Progenitor cell of endocrine pancreas (in vitro differentiated cells): ENCODE measurements at regions not wholly inside any gene's neighbourhood (a gene's known extent, or its start where the extent isn't known, plus 50 kb on each side); places are given as distances from the start of the nearest gene placed in this dataset.

Source experiments
- DNase-seq: peaks from one replicate; pipeline ENCODE4 v3.0.0; 2021; ENCODE audit warnings: low spot score; ENCODE audit not compliant: unreplicated experiment
- H3K27ac Mint-ChIP-seq: 2 replicates; pipeline ENCODE4 v1.8.0; 2021; ENCODE audit warnings: mild to moderate bottlenecking, moderate library complexity, mixed read lengths
- H3K27me3 Mint-ChIP-seq: 2 replicates; pipeline ENCODE4 v1.8.0; 2021; ENCODE audit warnings: mixed read lengths
- H3K36me3 Mint-ChIP-seq: 2 replicates; pipeline ENCODE4 v1.8.0; 2022; ENCODE audit warnings: mixed read lengths; ENCODE audit not compliant: insufficient read depth
- H3K4me1 Mint-ChIP-seq: 2 replicates; pipeline ENCODE4 v1.8.0; 2021; ENCODE audit warnings: low read depth, mixed read lengths
- H3K4me3 Mint-ChIP-seq: 2 replicates; pipeline ENCODE4 v1.8.0; 2021; ENCODE audit warnings: low read depth, mild to moderate bottlenecking, moderate library complexity, mixed read lengths
- H3K9me3 Mint-ChIP-seq: 2 replicates; pipeline ENCODE4 v1.8.0; 2021; ENCODE audit warnings: low read depth, mixed read lengths
- TF ChIP-seq, protein P1 (sequence below): fragments of 200-600 bp; sonication (generic); IDR thresholded peaks from one replicate; pipeline ENCODE4 v1.5.0; 2021; ENCODE audit warnings: antibody characterized with exemption, mild to moderate bottlenecking; ENCODE audit not compliant: unreplicated experiment

DNA sequence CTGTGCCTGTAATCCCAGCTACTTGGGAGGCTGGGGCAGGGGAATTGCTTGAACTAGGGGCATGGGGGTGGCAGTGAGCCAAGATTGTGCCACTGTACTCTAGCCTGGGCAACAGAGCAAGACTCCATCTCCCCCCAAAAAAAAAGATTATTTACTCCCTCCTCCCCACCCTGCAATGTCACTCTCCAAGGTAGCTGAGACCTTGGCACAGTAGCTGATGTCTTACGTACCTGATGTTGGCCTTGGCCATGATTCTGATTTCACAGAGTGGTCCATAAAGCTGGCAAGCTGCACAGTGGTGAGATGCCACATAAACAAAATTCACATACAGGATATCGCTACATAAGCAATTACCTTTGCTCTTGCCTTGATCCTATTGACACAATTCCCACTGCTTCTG lies 108.5 kb downstream of the CAVIN4 start:
- Mint-ChIP-seq H3K27ac (no peak overlapping the region), H3K36me3 (no peaks in the 10 kb centered on the region), H3K9me3 (no peaks in the 10 kb centered on the region), H3K27me3 (no peaks in the 10 kb centered on the region), H3K4me3 (no peak overlapping the region), H3K4me1 (no peaks in the 10 kb centered on the region)
- TF ChIP-seq, protein P1, sequence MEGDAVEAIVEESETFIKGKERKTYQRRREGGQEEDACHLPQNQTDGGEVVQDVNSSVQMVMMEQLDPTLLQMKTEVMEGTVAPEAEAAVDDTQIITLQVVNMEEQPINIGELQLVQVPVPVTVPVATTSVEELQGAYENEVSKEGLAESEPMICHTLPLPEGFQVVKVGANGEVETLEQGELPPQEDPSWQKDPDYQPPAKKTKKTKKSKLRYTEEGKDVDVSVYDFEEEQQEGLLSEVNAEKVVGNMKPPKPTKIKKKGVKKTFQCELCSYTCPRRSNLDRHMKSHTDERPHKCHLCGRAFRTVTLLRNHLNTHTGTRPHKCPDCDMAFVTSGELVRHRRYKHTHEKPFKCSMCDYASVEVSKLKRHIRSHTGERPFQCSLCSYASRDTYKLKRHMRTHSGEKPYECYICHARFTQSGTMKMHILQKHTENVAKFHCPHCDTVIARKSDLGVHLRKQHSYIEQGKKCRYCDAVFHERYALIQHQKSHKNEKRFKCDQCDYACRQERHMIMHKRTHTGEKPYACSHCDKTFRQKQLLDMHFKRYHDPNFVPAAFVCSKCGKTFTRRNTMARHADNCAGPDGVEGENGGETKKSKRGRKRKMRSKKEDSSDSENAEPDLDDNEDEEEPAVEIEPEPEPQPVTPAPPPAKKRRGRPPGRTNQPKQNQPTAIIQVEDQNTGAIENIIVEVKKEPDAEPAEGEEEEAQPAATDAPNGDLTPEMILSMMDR: no peak
- DNase-seq: no peak

DNA sequence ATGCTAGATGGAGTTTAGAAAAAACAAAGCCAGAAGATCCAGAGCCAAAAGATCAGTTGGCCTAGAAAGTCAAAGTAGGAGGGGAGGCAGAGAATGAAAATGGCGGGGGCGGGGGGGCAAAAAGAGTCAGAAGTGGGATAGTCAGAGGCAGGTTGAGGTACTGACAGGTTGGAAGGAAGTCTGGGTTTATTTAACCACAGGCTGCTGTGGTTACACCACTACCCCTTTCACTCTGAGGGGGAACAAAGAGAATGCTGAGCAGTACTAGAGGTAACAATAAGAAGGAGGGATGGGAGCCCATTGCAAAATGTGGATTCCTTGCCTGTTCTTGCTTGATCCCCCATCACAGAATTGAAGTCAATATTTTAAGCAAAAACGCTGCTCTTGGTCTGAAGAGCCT lies 111.8 kb downstream of the CAVIN4 start:
- H3K4me1 Mint-ChIP-seq: no peaks in the 10 kb centered on the region
- no peaks in the 10 kb centered on the region for H3K27me3 Mint-ChIP-seq
- TF ChIP-seq, protein P1: no peak
- no peaks in the 10 kb centered on the region for H3K36me3 Mint-ChIP-seq
- H3K9me3 Mint-ChIP-seq: no peaks in the 10 kb centered on the region
- H3K27ac Mint-ChIP-seq: no peak overlapping the region
- no peak for DNase-seq
- no peak overlapping the region for H3K4me3 Mint-ChIP-seq

DNA sequence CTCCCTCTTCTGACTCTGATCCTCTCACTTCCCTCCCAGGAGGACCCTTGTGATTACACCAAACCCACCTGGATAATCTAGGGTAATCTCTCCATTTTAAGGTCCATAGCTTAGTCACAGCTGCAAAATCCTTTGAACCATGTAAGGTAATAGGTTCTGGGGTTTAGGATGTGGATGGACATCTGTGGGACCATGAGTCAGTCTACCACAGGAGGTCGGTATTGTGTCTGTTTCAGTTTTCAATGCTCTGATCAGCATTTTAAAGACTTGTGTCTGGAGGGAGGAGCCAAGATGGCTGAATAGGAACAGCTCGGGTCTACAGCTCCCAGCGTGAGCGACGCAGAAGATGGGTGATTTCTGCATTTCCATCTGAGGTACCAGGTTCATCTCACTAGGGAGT lies 112.6 kb downstream of the CAVIN4 start:
- no peaks in the 10 kb centered on the region for H3K27me3 Mint-ChIP-seq
- DNase-seq: no peak
- no peak overlapping the region for H3K4me3 Mint-ChIP-seq
- H3K9me3 Mint-ChIP-seq: no peaks in the 10 kb centered on the region
- no peaks in the 10 kb centered on the region for H3K4me1 Mint-ChIP-seq
- no peak overlapping the region for H3K27ac Mint-ChIP-seq
- TF ChIP-seq, protein P1: no peak
- H3K36me3 Mint-ChIP-seq: no peaks in the 10 kb centered on the region

DNA sequence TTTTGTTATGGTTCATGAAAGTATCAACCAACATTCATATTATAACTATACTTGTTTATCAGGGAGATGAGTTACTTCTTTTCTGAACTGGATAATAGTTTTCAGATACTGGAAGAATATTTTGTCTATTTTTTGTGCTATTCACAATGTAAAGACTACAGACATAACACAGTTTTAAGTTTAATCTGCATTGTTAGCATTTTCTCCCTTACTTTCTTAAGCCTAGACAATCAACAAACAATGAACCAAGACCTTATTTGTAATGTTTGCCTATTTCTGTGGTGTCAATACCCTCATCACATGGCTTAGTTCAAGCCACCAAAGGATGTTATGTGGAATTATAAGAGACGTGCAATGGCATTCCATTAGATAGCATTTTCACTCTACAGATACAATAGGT lies 119.5 kb downstream of the CAVIN4 start:
- TF ChIP-seq, protein P1: no peak
- Mint-ChIP-seq H3K36me3 (no peaks in the 10 kb centered on the region), H3K9me3 (no peaks in the 10 kb centered on the region), H3K4me1 (peaks cover 11% of the 10 kb centered on the region), H3K27me3 (no peaks in the 10 kb centered on the region), H3K27ac (no peak overlapping the region), H3K4me3 (no peak overlapping the region)
- no peak for DNase-seq

DNA sequence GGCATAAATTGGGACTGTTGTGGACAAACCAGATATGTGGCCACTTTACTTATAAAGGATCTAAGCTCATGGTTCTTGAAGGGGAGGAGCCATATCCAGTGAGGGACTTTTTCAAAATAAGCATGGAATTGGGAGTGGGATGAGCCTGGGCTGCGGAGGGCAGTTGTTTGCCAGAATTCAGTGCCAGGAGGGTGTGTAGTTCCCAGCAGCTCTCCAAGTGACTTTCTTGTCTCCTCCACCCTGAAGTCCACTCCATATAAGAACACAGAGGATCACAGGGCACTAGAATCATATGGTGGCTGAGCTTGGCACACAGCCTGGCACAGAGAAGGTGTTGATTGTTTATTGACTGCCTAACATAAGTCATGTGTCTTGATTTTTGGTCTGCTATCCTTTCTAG lies 121.1 kb downstream of the CAVIN4 start:
- no peak for DNase-seq
- Mint-ChIP-seq H3K4me1 (peaks cover 11% of the 10 kb centered on the region), H3K36me3 (no peaks in the 10 kb centered on the region), H3K27me3 (no peaks in the 10 kb centered on the region), H3K4me3 (no peak overlapping the region), H3K27ac (no peak overlapping the region), H3K9me3 (no peaks in the 10 kb centered on the region)
- TF ChIP-seq, protein P1: no peak

DNA sequence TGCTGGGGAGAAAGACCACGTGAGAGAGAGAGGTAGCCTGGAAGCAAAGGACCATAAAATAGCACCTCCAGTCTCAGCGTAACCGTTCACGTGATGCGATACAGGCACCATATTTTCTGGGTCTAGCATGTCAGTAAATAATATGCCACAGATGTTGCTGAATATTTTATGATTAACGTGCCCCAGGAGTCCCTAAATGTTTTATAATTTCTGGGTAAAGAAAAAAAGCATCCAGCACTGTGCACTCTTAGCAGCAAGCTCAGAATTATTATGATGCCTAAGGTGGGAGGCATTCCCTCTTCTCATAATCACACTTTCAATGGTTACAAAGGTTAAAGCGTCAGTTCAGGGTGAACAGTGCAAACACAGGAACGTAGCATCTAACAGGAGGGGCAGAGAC lies 121.8 kb downstream of the CAVIN4 start:
- H3K36me3 Mint-ChIP-seq: no peaks in the 10 kb centered on the region
- no peak for DNase-seq
- no peak overlapping the region for H3K27ac Mint-ChIP-seq
- no peaks in the 10 kb centered on the region for H3K9me3 Mint-ChIP-seq
- TF ChIP-seq, protein P1: no peak
- no peaks in the 10 kb centered on the region for H3K27me3 Mint-ChIP-seq
- no peak overlapping the region for H3K4me3 Mint-ChIP-seq
- peaks cover 11% of the 10 kb centered on the region for H3K4me1 Mint-ChIP-seq
